Epithelial cell of esophagus (primary cell): ENCODE measurements at regions not wholly inside any gene's neighbourhood (a gene's known extent, or its start where the extent isn't known, plus 50 kb on each side); places are given as distances from the start of the nearest gene placed in this dataset.

ENCODE experiments used
- DNase-seq: peaks from one replicate; pipeline ENCODE4 v3.0.0; 2010; ENCODE audit warnings: low read depth
- H3K4me3 ChIP-seq: 2 replicates; pipeline ENCODE4 v1.5.1; 2011; ENCODE audit warnings: mild to moderate bottlenecking, low read length, control low read depth
- CTCF ChIP-seq: IDR thresholded peaks from 2 replicates; pipeline ENCODE4 v1.5.1; 2011; ENCODE audit warnings: low read depth, mild to moderate bottlenecking, low read length, control low read depth, inconsistent platforms; ENCODE audit not compliant: insufficient read depth; ENCODE audit errors: missing control alignments

GRCh38 chr7:137093198-137093597, 224.7 kb downstream of the CHRM2 start:
- TF ChIP-seq CTCF, result no peak
- H3K4me3 ChIP-seq, result no peak overlapping the region
- no peak for DNase-seq

- no peak overlapping the region for H3K4me3 ChIP-seq
- peak; percentile 8 for TF ChIP-seq CTCF
- peak; percentile 7 for DNase-seq
These were observed 222.9 kb downstream of the CHRM2 start for GRCh38 chr7:137091396-137091795.

- H3K4me3 ChIP-seq, result no peak overlapping the region
- DNase-seq, result no peak
- no peak for TF ChIP-seq CTCF
These were observed 218.4 kb downstream of the CHRM2 start for GRCh38 chr7:137086896-137087295.

- H3K4me3 ChIP-seq, result no peak overlapping the region
- no peak for DNase-seq
- TF ChIP-seq CTCF, result no peak
These were observed 216.3 kb downstream of the CHRM2 start for GRCh38 chr7:137084607-137085380.

- DNase-seq, result no peak
- no peak for TF ChIP-seq CTCF
These were observed 213.9 kb downstream of the CHRM2 start for GRCh38 chr7:137082391-137082790.

GRCh38 chr7:137081321-137082093, 213.1 kb downstream of the CHRM2 start:
- peak; percentile 59 for DNase-seq
- no peak overlapping the region for H3K4me3 ChIP-seq
- TF ChIP-seq CTCF, result no peak

More at GRCh38 chr7:137082391-137082790, 213.9 kb downstream of the CHRM2 start:
- H3K4me3 ChIP-seq, result no peak overlapping the region
